G401.6 (cell line): ENCODE measurements at regions not wholly inside any gene's neighbourhood (a gene's known extent, or its start where the extent isn't known, plus 50 kb on each side); places are given as distances from the start of the nearest gene placed in this dataset.

ENCODE experiments used
- FAIRE-seq: peaks from 2 replicates; lab custom pipeline; 2012; peaks lifted over from hg19 to GRCh38; lab: Jason Lieb, UNC

DNA sequence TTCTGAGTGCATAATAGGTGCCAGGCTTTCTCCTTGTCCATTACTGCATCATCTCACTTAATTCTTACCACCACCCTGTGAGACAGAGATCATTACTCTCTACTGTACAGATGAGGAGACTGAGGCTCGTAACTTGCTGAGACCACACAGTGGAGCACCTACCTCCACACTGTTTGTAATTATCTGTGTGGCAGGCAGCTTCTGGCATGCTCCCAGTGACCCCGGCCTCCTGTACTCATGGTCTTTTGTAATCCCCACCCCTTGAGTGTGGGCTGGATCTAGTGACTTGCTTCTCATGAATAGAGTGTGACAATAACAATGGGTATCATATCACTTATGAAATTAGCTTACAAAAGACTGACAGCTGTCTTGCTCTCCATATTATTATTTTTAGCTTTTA is 407.3 kb downstream of the MATN1 start:
- FAIRE-seq, result no peak

DNA sequence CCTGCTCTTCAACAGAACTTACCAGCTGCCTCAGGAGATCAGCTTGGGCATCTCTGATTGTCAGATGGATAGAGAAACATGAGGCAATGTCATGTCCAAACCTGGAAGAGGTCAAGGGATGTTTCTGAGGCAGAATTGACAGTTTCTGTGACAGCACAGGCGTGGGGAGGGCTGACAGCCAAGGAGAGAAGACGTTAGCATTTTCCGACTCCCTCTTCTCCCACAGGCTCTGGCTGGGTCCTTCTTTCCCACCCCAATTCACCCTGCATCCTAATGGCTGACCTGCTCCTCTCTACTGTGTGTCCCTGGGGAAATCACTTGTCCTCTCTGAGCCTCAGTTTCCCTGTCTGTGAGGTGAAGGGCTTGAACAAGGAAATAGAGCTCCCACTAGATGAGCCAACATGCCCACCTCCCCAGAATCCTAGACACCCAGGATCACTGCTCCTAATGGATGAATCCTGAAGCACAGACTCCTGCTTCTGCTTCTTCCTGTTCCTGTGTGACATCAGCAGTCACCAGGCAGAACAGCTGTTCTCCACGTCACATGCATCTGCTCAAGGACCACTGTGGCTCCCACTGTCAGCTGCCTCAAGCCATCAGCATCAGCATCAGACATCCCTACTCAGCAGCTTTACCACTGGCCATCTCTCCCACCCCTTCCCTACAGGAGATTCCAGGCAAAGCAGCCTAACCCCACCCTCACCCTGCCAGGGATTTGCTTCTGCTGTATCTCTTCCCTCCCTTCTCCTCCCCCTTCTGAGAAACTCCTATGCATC is 408.0 kb downstream of the MATN1 start:
- FAIRE-seq, result no peak

GRCh38 chr1:30314591-30314990 is 408.8 kb downstream of the MATN1 start:
- FAIRE-seq, result no peak

DNA sequence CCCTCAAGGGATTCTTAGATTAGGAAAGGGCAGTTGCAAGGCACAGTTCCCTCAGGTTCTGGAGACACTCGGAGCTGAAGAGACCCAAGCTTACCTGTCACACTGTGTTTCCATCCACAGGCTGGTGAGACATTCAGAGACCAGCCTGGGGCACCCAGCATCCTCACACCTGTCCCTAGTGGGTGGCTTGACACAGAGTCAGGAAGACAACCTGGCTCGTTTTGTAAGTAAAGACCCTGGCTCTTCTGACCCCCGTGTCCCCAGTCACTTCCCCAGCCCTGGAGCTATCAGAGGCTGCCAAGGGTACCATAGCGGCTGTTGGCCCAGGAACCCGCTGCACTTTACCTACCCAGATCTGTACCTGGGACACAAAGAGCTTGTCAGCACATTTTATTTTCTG is 409.8 kb downstream of the MATN1 start:
- no peak for FAIRE-seq

DNA sequence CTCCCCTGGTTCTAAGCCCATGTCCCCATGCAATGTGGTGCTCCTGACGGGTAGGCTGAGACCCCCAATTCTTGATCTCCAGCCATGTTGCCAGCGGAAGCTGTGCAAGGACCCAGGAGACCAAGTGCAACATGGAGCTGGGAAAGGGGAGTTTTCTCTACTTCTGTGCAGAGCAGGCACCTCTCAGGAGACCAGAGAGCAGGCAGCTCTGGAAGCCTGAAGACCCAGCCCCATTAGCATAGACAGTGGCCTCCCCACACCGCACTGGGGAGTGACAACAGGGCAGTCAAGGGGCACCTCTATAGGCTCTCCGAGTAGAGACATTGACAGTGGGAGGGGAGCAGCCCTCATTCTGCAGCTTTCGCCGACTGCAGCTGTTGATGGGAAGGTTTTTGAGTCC is 410.2 kb downstream of the MATN1 start:
- no peak for FAIRE-seq

DNA sequence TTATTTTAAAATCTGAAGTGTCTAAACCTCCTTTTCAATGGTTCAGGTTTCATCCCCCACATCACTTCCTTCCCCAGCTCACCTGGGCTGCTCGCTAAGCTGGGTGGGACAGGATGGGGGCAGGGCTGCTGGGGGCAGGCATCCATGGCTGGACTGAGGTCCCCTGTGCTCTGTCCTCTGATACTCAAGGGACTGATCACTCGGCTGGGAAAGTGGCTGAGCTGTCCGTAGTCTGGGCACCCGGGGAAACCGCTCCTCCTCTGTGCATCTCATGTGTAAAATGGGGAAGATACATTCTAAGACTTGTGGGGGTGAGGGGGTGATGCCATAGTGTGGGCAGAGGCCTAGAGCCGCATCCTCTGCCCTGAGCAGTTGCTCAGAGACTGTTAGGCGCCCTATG is 411.2 kb downstream of the MATN1 start:
- FAIRE-seq, result no peak

GRCh38 chr1:30311749-30312148 is 411.6 kb downstream of the MATN1 start:
- no peak for FAIRE-seq

GRCh38 chr1:30310966-30311742 is 412.2 kb downstream of the MATN1 start:
- no peak for FAIRE-seq

DNA sequence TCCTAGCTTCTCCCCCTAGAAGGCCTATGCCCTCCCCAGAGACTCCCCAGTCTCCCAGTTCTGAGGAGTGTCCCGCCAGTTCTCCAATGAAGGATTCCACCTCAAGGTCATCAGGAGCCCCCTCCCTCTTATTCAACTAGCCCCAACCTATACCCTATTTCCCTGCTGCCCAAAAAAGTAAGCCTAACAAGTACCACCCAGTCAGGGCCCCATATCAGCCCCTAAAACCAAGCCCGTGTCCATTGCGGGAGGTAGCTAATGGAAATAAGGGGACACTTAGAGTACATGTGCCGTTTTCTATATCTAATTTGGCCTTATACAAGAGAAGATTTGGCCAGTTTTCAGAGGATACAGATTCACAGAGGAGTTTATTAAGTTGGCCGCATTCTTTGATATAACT is 416.2 kb downstream of the MATN1 start:
- no peak for FAIRE-seq

- no peak for FAIRE-seq
These were observed 417.9 kb downstream of the MATN1 start for GRCh38 chr1:30305519-30305918.

DNA sequence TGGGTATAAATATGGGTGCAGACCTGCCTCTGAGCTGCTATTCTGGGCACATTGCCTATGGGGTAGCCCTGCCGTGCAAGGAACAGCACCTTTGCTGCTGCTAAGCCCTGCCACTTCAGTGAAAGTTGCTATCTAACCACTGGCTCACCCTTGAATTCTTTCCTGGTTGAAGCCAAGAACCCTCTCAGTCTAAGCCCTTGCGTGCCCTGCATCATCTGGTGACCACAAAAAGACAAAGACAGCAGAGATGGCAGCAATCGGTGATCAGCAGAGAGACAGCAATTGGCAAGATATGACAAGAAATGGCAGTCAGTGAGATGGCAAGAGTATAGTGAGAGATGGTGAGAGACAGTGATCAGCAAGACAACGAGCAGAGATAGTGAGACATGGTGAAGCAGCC is 418.3 kb downstream of the MATN1 start:
- FAIRE-seq, result no peak

DNA sequence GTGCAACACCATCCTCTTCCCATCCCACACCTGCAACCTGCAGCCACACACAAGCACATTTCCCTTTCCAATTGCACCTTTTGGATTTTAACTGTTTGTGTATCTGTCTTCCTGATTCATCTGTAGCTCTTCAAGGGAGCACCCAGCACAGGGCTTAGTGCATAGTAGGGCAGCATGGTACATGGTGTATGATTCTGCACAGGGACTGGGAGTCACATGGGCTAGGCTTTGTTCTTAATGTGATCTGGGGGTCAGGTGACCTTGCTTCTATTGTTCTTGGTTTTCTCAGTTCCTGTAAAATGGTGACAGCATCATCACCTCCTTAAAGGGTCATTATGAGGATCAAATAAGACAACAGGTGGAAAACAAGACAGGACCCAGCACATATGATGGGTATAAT is 419.3 kb downstream of the MATN1 start:
- no peak for FAIRE-seq

DNA sequence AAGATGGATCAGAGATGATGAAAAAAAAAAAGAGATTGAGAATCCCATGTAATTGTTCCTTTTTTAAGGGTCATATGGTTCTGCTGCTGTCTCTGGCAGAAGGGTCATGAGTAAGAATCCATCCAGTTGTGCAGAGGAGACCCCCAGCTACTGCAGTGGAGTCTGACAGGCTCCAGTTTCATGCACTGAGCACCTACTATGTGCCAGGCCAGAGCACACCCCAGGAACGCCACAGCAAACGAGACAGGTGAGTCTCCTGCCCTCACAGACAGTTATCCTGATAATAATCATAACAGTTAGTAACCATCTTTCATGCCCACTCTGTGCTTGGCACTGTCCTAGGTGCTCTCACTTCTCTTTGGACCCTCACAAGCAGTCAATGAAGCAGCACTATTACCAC is 420.0 kb downstream of the MATN1 start:
- no peak for FAIRE-seq

- FAIRE-seq, result no peak
These were observed 420.5 kb downstream of the MATN1 start for GRCh38 chr1:30302858-30303257.

DNA sequence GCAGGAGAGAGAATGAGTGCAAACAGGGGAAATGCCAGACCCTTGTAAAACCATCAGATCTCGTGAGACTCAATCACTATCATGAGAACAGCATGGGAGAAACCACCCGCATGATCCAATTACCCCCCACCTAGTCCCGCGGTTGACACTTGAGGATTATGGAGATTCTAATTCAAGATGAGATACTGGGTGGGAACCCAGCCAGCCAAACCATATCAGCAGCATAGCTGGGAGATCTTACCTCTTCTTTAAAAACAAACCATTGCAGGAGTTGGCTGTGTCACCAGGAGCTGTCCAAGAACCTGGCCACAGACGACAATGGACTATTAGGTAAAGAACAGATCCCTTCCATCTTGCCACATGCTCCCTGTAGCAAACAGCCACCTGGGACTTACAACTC is 422.7 kb downstream of the MATN1 start:
- FAIRE-seq, result no peak

DNA sequence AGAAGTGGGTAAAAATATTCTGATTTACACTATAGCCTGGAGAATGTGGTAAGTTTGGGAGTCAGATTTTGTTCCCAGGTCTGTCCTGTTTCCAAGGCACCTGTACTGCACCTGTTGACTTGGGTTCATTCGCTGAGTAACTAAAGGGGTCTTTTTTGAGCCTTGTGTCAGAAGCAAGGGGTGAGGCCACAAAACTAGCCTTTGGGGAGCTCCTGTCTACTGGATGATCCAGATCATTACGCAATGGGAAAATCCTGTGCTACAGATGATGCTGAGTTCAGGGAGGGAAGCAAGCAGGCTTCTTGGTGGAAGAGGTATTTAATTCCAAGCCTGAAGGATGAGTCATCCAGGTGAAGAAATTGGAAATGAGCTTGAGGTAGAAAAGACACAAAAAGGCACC is 424.0 kb downstream of the MATN1 start:
- FAIRE-seq, result no peak

GRCh38 chr1:30295674-30296073 is 427.7 kb downstream of the MATN1 start:
- no peak for FAIRE-seq

DNA sequence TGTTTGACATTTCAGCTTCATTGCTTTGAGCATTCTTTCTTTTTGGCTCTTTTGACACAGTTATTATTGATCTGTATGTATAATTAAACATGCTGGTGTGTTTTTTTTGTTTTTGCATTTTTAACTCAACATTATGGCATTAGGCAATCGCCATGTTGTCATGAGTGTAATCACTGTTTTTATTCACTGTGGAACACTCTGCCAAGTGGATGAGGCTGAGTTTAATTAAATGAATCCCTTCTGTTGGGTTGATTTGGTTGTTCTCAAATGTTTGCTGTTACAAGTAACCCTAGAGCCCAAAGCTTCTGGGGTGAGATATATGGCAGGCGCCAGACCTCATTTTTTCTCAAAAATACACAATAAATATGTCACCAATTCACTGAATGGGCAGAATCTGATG is 428.1 kb downstream of the MATN1 start:
- no peak for FAIRE-seq

DNA sequence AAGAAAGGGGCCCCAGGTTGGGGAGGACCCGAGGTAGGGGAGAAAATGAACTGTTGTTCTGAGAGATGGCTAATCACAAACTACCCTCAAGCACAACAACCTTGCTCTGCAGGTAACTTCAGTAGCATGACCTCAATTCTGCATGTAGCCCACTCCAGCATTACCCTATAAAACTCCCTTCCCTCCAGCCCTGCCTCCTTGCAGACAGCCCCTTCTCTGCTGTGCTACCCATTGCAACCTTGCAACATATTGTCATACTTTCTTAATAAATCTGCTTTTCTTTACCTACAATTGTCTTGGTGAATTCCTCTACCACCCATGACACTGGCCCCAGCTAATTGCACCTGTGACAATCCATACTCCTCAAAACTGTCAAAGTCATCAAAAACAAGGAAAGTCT is 428.9 kb downstream of the MATN1 start:
- FAIRE-seq, result no peak

DNA sequence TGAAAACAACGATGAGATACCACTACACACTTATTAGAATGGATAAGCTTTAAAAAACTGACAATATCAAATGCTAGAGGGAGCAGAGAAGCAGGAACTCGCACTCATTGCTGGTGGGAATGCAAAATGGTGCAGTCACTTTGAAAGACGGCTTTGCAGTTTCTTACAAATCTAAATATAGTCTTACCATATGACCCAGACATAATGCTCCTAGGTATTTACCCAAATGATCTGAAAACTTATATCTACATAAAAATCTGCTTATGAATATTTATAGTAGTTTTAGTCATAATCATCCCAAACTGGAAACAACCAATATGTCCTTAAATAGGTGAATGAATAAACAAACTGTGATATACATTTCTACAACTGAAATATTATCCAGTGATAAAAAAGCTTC is 430.9 kb downstream of the MATN1 start:
- no peak for FAIRE-seq

DNA sequence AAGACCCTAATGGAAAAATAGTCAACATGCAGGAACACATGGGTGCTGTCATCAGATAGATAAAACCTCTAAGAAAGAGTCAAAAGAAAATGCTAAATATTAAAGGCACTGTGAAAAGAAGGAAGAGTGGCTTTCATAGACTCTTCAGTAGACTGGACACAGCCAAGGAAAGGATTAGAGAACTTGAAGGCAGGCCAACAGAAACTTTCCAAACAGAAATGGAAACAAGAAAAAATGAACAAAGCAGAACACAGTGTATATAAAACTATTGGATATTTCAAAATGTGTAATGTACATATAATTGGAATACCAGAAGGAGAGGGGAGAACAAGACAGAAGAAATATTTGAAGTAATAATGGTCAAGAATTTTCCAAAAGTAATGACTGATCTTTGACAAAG is 431.9 kb downstream of the MATN1 start:
- no peak for FAIRE-seq

DNA sequence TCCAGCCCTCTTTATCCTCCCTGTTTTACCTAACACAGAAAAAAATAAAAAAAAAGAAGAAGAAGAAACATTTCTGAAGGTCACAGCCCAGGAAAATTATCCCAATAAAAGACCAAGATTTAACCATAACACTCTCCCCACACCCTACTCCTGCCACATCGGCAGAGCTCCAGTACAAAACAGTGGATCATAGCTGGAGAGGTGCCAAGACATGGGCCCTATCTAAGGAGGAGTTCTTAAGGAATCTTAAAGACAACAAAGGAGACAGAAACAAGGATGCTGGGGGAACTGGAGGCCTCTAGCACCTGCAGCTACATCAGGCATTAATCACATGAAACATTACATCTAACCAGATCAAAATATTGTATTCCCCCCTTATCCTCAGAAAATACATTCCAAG is 432.8 kb downstream of the MATN1 start:
- no peak for FAIRE-seq

GRCh38 chr1:30287976-30288375 is 435.4 kb downstream of the MATN1 start:
- no peak for FAIRE-seq
